WTC11 (cell line): ENCODE measurements at regions not wholly inside any gene's neighbourhood (a gene's known extent, or its start where the extent isn't known, plus 50 kb on each side); places are given as distances from the start of the nearest gene placed in this dataset.

Experiments
- ATAC-seq: fragments of 200-7000 bp; cut with Tn5 transposase; 2 replicates; pipeline ENCODE4 v1.10.0; 2021; ENCODE audit warnings: mild to moderate bottlenecking, moderate library complexity
- CTCF ChIA-PET: fragments of 300-600 bp; sonication (Branson Sonifier 250); formaldehyde crosslinking; loops from one replicate; lab custom pipeline; 2021; ENCODE audit warnings: antibody characterized with exemption; lab: Charles Lee
- POLR2A ChIA-PET: fragments of 350-600 bp; sonication (Branson Sonifier 250); formaldehyde crosslinking; loops from one replicate; lab custom pipeline; 2021; ENCODE audit warnings: antibody characterized with exemption; lab: Charles Lee
- DNase-seq: peaks from one replicate; pipeline ENCODE4 v3.0.0; 2021; ENCODE audit warnings: low spot score
- H3K27ac Mint-ChIP-seq: 2 replicates; pipeline ENCODE4 v1.8.0; 2021; ENCODE audit warnings: mixed read lengths
- H3K27me3 Mint-ChIP-seq: 2 replicates; pipeline ENCODE4 v1.8.0; 2021; ENCODE audit warnings: low read depth, mild to moderate bottlenecking, moderate library complexity, mixed read lengths
- H3K36me3 Mint-ChIP-seq: 2 replicates; pipeline ENCODE4 v1.8.0; 2021; ENCODE audit warnings: mixed read lengths
- H3K4me1 Mint-ChIP-seq: 2 replicates; pipeline ENCODE4 v1.8.0; 2022; ENCODE audit warnings: mixed read lengths
- H3K4me3 Mint-ChIP-seq: 2 replicates; pipeline ENCODE4 v1.8.0; 2021; ENCODE audit warnings: mild to moderate bottlenecking, moderate library complexity, mixed read lengths
- H3K9me3 Mint-ChIP-seq: 2 replicates; pipeline ENCODE4 v1.8.0; 2021; ENCODE audit warnings: mixed read lengths
- ATF2 ChIP-seq: sonication (generic); formaldehyde crosslinking; IDR thresholded peaks from 2 replicates; pipeline ENCODE4 v1.8.1; 2022; ENCODE audit warnings: low read depth, missing genetic modification reagents, borderline replicate concordance
- CBFB ChIP-seq: sonication (generic); formaldehyde crosslinking; IDR thresholded peaks from 2 replicates; pipeline ENCODE4 v1.8.1; 2022; ENCODE audit warnings: mild to moderate bottlenecking, low read depth, missing genetic modification reagents
- CREB1 ChIP-seq: sonication (generic); formaldehyde crosslinking; IDR thresholded peaks from 2 replicates; pipeline ENCODE4 v1.8.0; 2023; ENCODE audit warnings: mild to moderate bottlenecking, missing genetic modification reagents
- CREM ChIP-seq: sonication (generic); formaldehyde crosslinking; IDR thresholded peaks from 2 replicates; pipeline ENCODE4 v1.8.1; 2022; ENCODE audit warnings: mild to moderate bottlenecking, missing genetic modification reagents, moderate library complexity
- ETV6 ChIP-seq: sonication (generic); formaldehyde crosslinking; IDR thresholded peaks from 2 replicates; pipeline ENCODE4 v1.8.1; 2022; ENCODE audit warnings: mild to moderate bottlenecking, missing genetic modification reagents
- GRHL2 ChIP-seq: fragments of 250-450 bp; sonication (Bioruptor Pico); IDR thresholded peaks from 2 replicates; pipeline ENCODE4 v1.8.0; 2022; ENCODE audit warnings: mild to moderate bottlenecking, moderate library complexity; ENCODE audit not compliant: insufficient replicate concordance, severe bottlenecking
- HMGA2 ChIP-seq: fragments of 250-450 bp; sonication (Bioruptor Pico); IDR thresholded peaks from 2 replicates; pipeline ENCODE4 v1.4.0; 2021; ENCODE audit warnings: mild to moderate bottlenecking, moderate library complexity
- NFATC4 ChIP-seq: fragments of 250-450 bp; sonication (Bioruptor Pico); IDR thresholded peaks from 2 replicates; pipeline ENCODE4 v1.9.0; 2021; ENCODE audit warnings: mild to moderate bottlenecking
- NFE2L1 ChIP-seq: sonication (generic); formaldehyde crosslinking; IDR thresholded peaks from 2 replicates; pipeline ENCODE4 v1.8.1; 2023; ENCODE audit warnings: missing genetic modification reagents
- NR2C2 ChIP-seq: sonication (generic); formaldehyde crosslinking; IDR thresholded peaks from 2 replicates; pipeline ENCODE4 v1.8.0; 2022; ENCODE audit warnings: mild to moderate bottlenecking, missing genetic modification reagents
- OVOL2 ChIP-seq: fragments of 250-450 bp; sonication (Bioruptor Pico); IDR thresholded peaks from 2 replicates; pipeline ENCODE4 v1.9.0; 2021; ENCODE audit warnings: mild to moderate bottlenecking, borderline replicate concordance
- PRRX2 ChIP-seq: fragments of 250-450 bp; sonication (Bioruptor Pico); IDR thresholded peaks from 2 replicates; pipeline ENCODE4 v1.8.0; 2021; ENCODE audit warnings: mild to moderate bottlenecking
- TCF7 ChIP-seq: sonication (generic); formaldehyde crosslinking; IDR thresholded peaks from 2 replicates; pipeline ENCODE4 v1.8.0; 2022; ENCODE audit warnings: mild to moderate bottlenecking, low read depth, missing genetic modification reagents, moderate library complexity
- TP53 ChIP-seq: sonication (generic); formaldehyde crosslinking; IDR thresholded peaks from 2 replicates; pipeline ENCODE4 v1.8.1; 2023; ENCODE audit warnings: mild to moderate bottlenecking, missing genetic modification reagents
- ZBTB21 ChIP-seq: sonication (generic); formaldehyde crosslinking; IDR thresholded peaks from 2 replicates; pipeline ENCODE4 v1.8.1; 2023; ENCODE audit warnings: mild to moderate bottlenecking, missing genetic modification reagents, borderline replicate concordance
- ZMAT4 ChIP-seq: fragments of 250-450 bp; sonication (Bioruptor Pico); IDR thresholded peaks from 2 replicates; pipeline ENCODE4 v1.9.0; 2021; ENCODE audit warnings: mild to moderate bottlenecking
- ZNF121 ChIP-seq: sonication (generic); formaldehyde crosslinking; IDR thresholded peaks from 2 replicates; pipeline ENCODE4 v1.8.0; 2023; ENCODE audit warnings: missing genetic modification reagents
- ZNF138 ChIP-seq: sonication (generic); formaldehyde crosslinking; conservative IDR thresholded peaks from 2 replicates; pipeline ENCODE4 v1.8.1; 2022; ENCODE audit warnings: mild to moderate bottlenecking, moderate library complexity, missing genetic modification reagents
- ZNF232 ChIP-seq: sonication (generic); formaldehyde crosslinking; IDR thresholded peaks from 2 replicates; pipeline ENCODE4 v1.8.0; 2022; ENCODE audit warnings: mild to moderate bottlenecking, missing genetic modification reagents
- ZNF425 ChIP-seq: fragments of 250-450 bp; sonication (Bioruptor Pico); conservative IDR thresholded peaks from 2 replicates; pipeline ENCODE4 v1.9.0; 2021; ENCODE audit warnings: mild to moderate bottlenecking
- TF ChIP-seq, protein P1 (sequence below): sonication (generic); formaldehyde crosslinking; IDR thresholded peaks from 2 replicates; pipeline ENCODE4 v1.8.1; 2023; ENCODE audit warnings: mild to moderate bottlenecking, missing genetic modification reagents, moderate library complexity
- TF ChIP-seq, protein P2 (sequence below): sonication (generic); formaldehyde crosslinking; IDR thresholded peaks from 2 replicates; pipeline ENCODE4 v1.8.0; 2023; ENCODE audit warnings: missing genetic modification reagents, mild to moderate bottlenecking, borderline replicate concordance
- TF ChIP-seq, protein P3 (sequence below): sonication (generic); formaldehyde crosslinking; IDR thresholded peaks from 2 replicates; pipeline ENCODE4 v1.8.1; 2022; ENCODE audit warnings: mild to moderate bottlenecking, moderate library complexity, missing genetic modification reagents
- TF ChIP-seq, protein P4 (sequence below): sonication (generic); formaldehyde crosslinking; IDR thresholded peaks from 2 replicates; pipeline ENCODE4 v1.8.1; 2023; ENCODE audit warnings: mild to moderate bottlenecking, moderate library complexity, missing genetic modification reagents

- no peak for TF ChIP-seq NFE2L1 (CRISPR knock-in tag)
- no peak for TF ChIP-seq CREM (CRISPR knock-in tag)
- no peak for TF ChIP-seq PRRX2
- TF ChIP-seq NFATC4 (CRISPR knock-in tag): no peak
- TF ChIP-seq OVOL2 (CRISPR knock-in tag): no peak
- TF ChIP-seq, protein P1, sequence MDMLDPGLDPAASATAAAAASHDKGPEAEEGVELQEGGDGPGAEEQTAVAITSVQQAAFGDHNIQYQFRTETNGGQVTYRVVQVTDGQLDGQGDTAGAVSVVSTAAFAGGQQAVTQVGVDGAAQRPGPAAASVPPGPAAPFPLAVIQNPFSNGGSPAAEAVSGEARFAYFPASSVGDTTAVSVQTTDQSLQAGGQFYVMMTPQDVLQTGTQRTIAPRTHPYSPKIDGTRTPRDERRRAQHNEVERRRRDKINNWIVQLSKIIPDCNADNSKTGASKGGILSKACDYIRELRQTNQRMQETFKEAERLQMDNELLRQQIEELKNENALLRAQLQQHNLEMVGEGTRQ (CRISPR knock-in tag): no peak
Measured at GRCh38 chr16:62869837-62870236, 833.6 kb upstream of the CDH8 start (continued).

- no peak for ATAC-seq
- TF ChIP-seq ATF2 (CRISPR knock-in tag) (no peak), ZNF232 (CRISPR knock-in tag) (no peak), NR2C2 (CRISPR knock-in tag) (no peak), ZBTB21 (CRISPR knock-in tag) (no peak), HMGA2 (CRISPR knock-in tag) (no peak), ZMAT4 (no peak), ZNF121 (CRISPR knock-in tag) (no peak), TP53 (no peak), TCF7 (CRISPR knock-in tag) (no peak), CREB1 (CRISPR knock-in tag) (no peak)
- TF ChIP-seq, protein P2, sequence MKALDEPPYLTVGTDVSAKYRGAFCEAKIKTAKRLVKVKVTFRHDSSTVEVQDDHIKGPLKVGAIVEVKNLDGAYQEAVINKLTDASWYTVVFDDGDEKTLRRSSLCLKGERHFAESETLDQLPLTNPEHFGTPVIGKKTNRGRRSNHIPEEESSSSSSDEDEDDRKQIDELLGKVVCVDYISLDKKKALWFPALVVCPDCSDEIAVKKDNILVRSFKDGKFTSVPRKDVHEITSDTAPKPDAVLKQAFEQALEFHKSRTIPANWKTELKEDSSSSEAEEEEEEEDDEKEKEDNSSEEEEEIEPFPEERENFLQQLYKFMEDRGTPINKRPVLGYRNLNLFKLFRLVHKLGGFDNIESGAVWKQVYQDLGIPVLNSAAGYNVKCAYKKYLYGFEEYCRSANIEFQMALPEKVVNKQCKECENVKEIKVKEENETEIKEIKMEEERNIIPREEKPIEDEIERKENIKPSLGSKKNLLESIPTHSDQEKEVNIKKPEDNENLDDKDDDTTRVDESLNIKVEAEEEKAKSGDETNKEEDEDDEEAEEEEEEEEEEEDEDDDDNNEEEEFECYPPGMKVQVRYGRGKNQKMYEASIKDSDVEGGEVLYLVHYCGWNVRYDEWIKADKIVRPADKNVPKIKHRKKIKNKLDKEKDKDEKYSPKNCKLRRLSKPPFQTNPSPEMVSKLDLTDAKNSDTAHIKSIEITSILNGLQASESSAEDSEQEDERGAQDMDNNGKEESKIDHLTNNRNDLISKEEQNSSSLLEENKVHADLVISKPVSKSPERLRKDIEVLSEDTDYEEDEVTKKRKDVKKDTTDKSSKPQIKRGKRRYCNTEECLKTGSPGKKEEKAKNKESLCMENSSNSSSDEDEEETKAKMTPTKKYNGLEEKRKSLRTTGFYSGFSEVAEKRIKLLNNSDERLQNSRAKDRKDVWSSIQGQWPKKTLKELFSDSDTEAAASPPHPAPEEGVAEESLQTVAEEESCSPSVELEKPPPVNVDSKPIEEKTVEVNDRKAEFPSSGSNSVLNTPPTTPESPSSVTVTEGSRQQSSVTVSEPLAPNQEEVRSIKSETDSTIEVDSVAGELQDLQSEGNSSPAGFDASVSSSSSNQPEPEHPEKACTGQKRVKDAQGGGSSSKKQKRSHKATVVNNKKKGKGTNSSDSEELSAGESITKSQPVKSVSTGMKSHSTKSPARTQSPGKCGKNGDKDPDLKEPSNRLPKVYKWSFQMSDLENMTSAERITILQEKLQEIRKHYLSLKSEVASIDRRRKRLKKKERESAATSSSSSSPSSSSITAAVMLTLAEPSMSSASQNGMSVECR (CRISPR knock-in tag): no peak
- TF ChIP-seq, protein P3, sequence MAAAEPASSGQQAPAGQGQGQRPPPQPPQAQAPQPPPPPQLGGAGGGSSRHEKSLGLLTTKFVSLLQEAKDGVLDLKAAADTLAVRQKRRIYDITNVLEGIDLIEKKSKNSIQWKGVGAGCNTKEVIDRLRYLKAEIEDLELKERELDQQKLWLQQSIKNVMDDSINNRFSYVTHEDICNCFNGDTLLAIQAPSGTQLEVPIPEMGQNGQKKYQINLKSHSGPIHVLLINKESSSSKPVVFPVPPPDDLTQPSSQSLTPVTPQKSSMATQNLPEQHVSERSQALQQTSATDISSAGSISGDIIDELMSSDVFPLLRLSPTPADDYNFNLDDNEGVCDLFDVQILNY: no peak
- no peaks in the 10 kb centered on the region for H3K27me3 Mint-ChIP-seq
- ChIA-PET CTCF (no interaction called here), POLR2A (no interaction called here)
- H3K4me1 Mint-ChIP-seq: peaks cover 12% of the 10 kb centered on the region
- H3K9me3 Mint-ChIP-seq: peaks cover 41% of the 10 kb centered on the region
- H3K4me3 Mint-ChIP-seq: no peak overlapping the region
- H3K36me3 Mint-ChIP-seq: peaks cover 4% of the 10 kb centered on the region
- no peak overlapping the region for H3K27ac Mint-ChIP-seq
- no peak for DNase-seq
Measured at GRCh38 chr16:62863139-62863538, 826.9 kb upstream of the CDH8 start.

- H3K9me3 Mint-ChIP-seq: peaks cover 5% of the 10 kb centered on the region
- H3K27me3 Mint-ChIP-seq: no peaks in the 10 kb centered on the region; the same call in 1 of the 2 replicates
- ChIA-PET POLR2A (interaction anchor here (0.7 kb wide), 1 partner anchor 26 kb away, joined by 6 read pairs; no protein-coding TSS in a partner anchor), CTCF (no interaction called here)
- H3K4me3 Mint-ChIP-seq: no peak overlapping the region
- DNase-seq (no peak), ATAC-seq (no peak)
- H3K36me3 Mint-ChIP-seq: no peaks in the 10 kb centered on the region; the same call in 1 of the 2 replicates
- H3K27ac Mint-ChIP-seq: no peak overlapping the region; the same call in 1 of the 2 replicates
- peaks cover 16% of the 10 kb centered on the region; the same call in 1 of the 2 replicates for H3K4me1 Mint-ChIP-seq
- TF ChIP-seq ZNF425 (CRISPR knock-in tag) (no peak), CBFB (CRISPR knock-in tag) (no peak), GRHL2 (CRISPR knock-in tag) (no peak), CREB1 (CRISPR knock-in tag) (no peak), ETV6 (CRISPR knock-in tag) (no peak), ZNF138 (no peak)
- TF ChIP-seq, protein P4, sequence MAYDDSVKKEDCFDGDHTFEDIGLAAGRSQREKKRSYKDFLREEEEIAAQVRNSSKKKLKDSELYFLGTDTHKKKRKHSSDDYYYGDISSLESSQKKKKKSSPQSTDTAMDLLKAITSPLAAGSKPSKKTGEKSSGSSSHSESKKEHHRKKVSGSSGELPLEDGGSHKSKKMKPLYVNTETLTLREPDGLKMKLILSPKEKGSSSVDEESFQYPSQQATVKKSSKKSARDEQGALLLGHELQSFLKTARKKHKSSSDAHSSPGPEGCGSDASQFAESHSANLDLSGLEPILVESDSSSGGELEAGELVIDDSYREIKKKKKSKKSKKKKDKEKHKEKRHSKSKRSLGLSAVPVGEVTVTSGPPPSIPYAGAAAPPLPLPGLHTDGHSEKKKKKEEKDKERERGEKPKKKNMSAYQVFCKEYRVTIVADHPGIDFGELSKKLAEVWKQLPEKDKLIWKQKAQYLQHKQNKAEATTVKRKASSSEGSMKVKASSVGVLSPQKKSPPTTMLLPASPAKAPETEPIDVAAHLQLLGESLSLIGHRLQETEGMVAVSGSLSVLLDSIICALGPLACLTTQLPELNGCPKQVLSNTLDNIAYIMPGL: no peak
Measured at GRCh38 chr16:62853887-62854286, 817.6 kb upstream of the CDH8 start.
